ENCODE measurements at regions not wholly inside any gene's neighbourhood (a gene's known extent, or its start where the extent isn't known, plus 50 kb on each side); places are given as distances from the start of the nearest gene placed in this dataset.

DNA sequence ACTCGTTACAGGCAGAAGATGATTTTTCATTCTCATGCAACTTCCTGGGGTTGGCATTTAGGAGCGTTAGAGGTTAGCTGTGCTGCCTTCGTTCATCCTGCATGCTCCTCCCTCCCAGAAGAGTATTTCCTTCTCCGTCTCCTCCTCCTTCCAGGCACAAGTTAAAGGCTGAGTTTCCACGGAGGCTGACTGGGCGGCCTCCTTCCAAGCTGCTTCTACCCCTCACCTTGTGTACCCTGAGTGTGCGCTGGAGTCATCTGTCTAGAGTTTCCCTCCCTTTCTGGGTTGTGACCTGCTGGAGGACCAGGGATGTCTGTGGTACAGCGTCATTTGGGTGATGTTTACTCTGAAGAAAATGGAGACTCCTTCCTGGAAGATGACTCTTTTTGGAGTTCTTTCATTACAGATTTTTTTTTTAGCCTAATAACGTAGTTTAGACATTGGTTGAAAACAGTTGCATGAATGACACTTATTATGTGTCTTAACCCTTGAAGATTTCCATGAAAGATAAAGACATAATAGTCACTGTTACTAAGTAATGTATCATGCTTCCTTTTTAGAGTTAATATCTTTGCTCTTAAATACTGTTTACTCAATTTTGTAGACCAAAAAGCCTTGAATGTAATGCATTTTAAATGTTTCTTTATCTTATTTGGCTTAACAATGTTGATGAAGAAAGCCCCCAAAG is 146.9 kb downstream of the TENT4A start:
- no peaks in the 10 kb centered on the region for H4K20me1 ChIP-seq (ENCODE audit: insufficient read depth, low read length)
- H3K9ac ChIP-seq (ENCODE audit: low read length) = no peak overlapping the region
- no peaks in the 10 kb centered on the region for H3K27me3 ChIP-seq (ENCODE audit: insufficient read depth, low read length)
- no peak overlapping the region for H3K4me3 ChIP-seq (ENCODE audit: low read depth, low read length, poor library complexity, severe bottlenecking)
- H3K79me2 ChIP-seq (ENCODE audit: insufficient read depth, low read length) = no peaks in the 10 kb centered on the region
- no peaks in the 10 kb centered on the region for H3F3A ChIP-seq (ENCODE audit: insufficient read depth, low read length)
- H3K36me3 ChIP-seq (ENCODE audit: insufficient read depth, low read length) = no peaks in the 10 kb centered on the region
- H3K4me1 ChIP-seq (ENCODE audit: insufficient read depth, low read length, severe bottlenecking) = no peaks in the 10 kb centered on the region
- no peak overlapping the region for H3K4me2 ChIP-seq (ENCODE audit: low read length)
- no peak for TF ChIP-seq EZH2 (IDR thresholded peaks at IDR 0.05; ENCODE audit: borderline replicate concordance, low read length)
- TF ChIP-seq, protein P1, sequence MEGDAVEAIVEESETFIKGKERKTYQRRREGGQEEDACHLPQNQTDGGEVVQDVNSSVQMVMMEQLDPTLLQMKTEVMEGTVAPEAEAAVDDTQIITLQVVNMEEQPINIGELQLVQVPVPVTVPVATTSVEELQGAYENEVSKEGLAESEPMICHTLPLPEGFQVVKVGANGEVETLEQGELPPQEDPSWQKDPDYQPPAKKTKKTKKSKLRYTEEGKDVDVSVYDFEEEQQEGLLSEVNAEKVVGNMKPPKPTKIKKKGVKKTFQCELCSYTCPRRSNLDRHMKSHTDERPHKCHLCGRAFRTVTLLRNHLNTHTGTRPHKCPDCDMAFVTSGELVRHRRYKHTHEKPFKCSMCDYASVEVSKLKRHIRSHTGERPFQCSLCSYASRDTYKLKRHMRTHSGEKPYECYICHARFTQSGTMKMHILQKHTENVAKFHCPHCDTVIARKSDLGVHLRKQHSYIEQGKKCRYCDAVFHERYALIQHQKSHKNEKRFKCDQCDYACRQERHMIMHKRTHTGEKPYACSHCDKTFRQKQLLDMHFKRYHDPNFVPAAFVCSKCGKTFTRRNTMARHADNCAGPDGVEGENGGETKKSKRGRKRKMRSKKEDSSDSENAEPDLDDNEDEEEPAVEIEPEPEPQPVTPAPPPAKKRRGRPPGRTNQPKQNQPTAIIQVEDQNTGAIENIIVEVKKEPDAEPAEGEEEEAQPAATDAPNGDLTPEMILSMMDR (IDR thresholded peaks at IDR 0.05; ENCODE audit: low read length) = no peak
- H3K9me3 ChIP-seq (ENCODE audit: low read length) = no peaks in the 10 kb centered on the region
- no peak overlapping the region for H3K27ac ChIP-seq (ENCODE audit: low read depth, low read length, poor library complexity, severe bottlenecking)
- no peaks in the 10 kb centered on the region for H3K9me2 ChIP-seq (ENCODE audit: low read depth, low read length)
- no peak overlapping the region for H2AFZ ChIP-seq (ENCODE audit: low read length)

- no peak overlapping the region for H3K4me2 ChIP-seq (ENCODE audit: low read length)
- H3K36me3 ChIP-seq (ENCODE audit: insufficient read depth, low read length) = no peaks in the 10 kb centered on the region
- H3K9me2 ChIP-seq (ENCODE audit: low read depth, low read length) = no peaks in the 10 kb centered on the region
- TF ChIP-seq, protein P1 (IDR thresholded peaks at IDR 0.05; ENCODE audit: low read length) = no peak
- no peak for TF ChIP-seq EZH2 (IDR thresholded peaks at IDR 0.05; ENCODE audit: borderline replicate concordance, low read length)
- H3K79me2 ChIP-seq (ENCODE audit: insufficient read depth, low read length) = no peaks in the 10 kb centered on the region
- H2AFZ ChIP-seq (ENCODE audit: low read length) = no peak overlapping the region
- no peaks in the 10 kb centered on the region for H3F3A ChIP-seq (ENCODE audit: insufficient read depth, low read length)
- H4K20me1 ChIP-seq (ENCODE audit: insufficient read depth, low read length) = no peaks in the 10 kb centered on the region
- H3K4me1 ChIP-seq (ENCODE audit: insufficient read depth, low read length, severe bottlenecking) = no peaks in the 10 kb centered on the region
- H3K27me3 ChIP-seq (ENCODE audit: insufficient read depth, low read length) = no peaks in the 10 kb centered on the region
- no peak overlapping the region for H3K9ac ChIP-seq (ENCODE audit: low read length)
- no peak overlapping the region for H3K4me3 ChIP-seq (ENCODE audit: low read depth, low read length, poor library complexity, severe bottlenecking)
- H3K9me3 ChIP-seq (ENCODE audit: low read length) = no peaks in the 10 kb centered on the region
- no peak overlapping the region for H3K27ac ChIP-seq (ENCODE audit: low read depth, low read length, poor library complexity, severe bottlenecking)
Measured at GRCh38 chr5:6861036-6861435, 147.8 kb downstream of the TENT4A start.

- Histone ChIP-seq H3K27ac (ENCODE audit: low read depth, low read length, poor library complexity, severe bottlenecking) (no peak overlapping the region), H3K4me1 (ENCODE audit: insufficient read depth, low read length, severe bottlenecking) (no peaks in the 10 kb centered on the region), H3F3A (ENCODE audit: insufficient read depth, low read length) (no peaks in the 10 kb centered on the region), H3K4me3 (ENCODE audit: low read depth, low read length, poor library complexity, severe bottlenecking) (no peak overlapping the region), H3K27me3 (ENCODE audit: insufficient read depth, low read length) (no peaks in the 10 kb centered on the region), H3K79me2 (ENCODE audit: insufficient read depth, low read length) (no peaks in the 10 kb centered on the region), H3K9ac (ENCODE audit: low read length) (no peak overlapping the region), H2AFZ (ENCODE audit: low read length) (no peak overlapping the region), H3K4me2 (ENCODE audit: low read length) (no peak overlapping the region), H3K36me3 (ENCODE audit: insufficient read depth, low read length) (no peaks in the 10 kb centered on the region), H3K9me2 (ENCODE audit: low read depth, low read length) (no peaks in the 10 kb centered on the region), H4K20me1 (ENCODE audit: insufficient read depth, low read length) (no peaks in the 10 kb centered on the region), H3K9me3 (ENCODE audit: low read length) (no peaks in the 10 kb centered on the region)
- TF ChIP-seq, protein P1 (IDR thresholded peaks at IDR 0.05; ENCODE audit: low read length) = no peak
- TF ChIP-seq EZH2 (IDR thresholded peaks at IDR 0.05; ENCODE audit: borderline replicate concordance, low read length) = no peak
Measured at GRCh38 chr5:6861667-6862066, 148.4 kb downstream of the TENT4A start.
